HCT116 (cell line): ENCODE measurements at regions not wholly inside any gene's neighbourhood (a gene's known extent, or its start where the extent isn't known, plus 50 kb on each side); places are given as distances from the start of the nearest gene placed in this dataset.

ENCODE experiments used
- ATAC-seq: fragments of 200-7000 bp; cut with Tn5 transposase; 2 replicates; pipeline ENCODE4 v1.9.1; 2020; ENCODE audit warnings: mild to moderate bottlenecking, moderate library complexity
- BruUV-seq: library from RNA; stranded (reverse); fragments of 400-500 nt; replicated peaks from 2 replicates; lab custom pipeline; 2021; lab: Mats Ljungman, UMichigan
- CTCF ChIA-PET: fragments of 300-600 bp; sonication (Branson Sonifier 250); formaldehyde crosslinking; loops from one replicate; lab custom pipeline; 2021; ENCODE audit warnings: antibody characterized with exemption; lab: Charles Lee
- POLR2A ChIA-PET: fragments of 300-600, 350-600 bp; sonication (Branson Sonifier 250); formaldehyde crosslinking; loops from one replicate; lab custom pipeline; 2021; ENCODE audit warnings: antibody characterized with exemption; lab: Charles Lee
- RAD21 ChIA-PET, 2 experiments: fragments of 300-600 bp; sonication (Branson Sonifier 250); formaldehyde crosslinking; loops; one replicate each; lab custom pipeline; 2023; ENCODE audit warnings: low total read pairs in 2 of 2; ENCODE audit not compliant: uncharacterized antibody in 2 of 2, unreplicated experiment in 2 of 2, low non-redundant PET in 1 of 2; lab: Charles Lee
- DNase-seq: peaks from one replicate; pipeline ENCODE4 v3.0.0-alpha.2; 2010; ENCODE audit warnings: low read depth, low spot score
- H2AFZ ChIP-seq: fragments of 200-600 bp; shearing (Covaris generic), sonication (generic); 2 replicates; pipeline ENCODE4 v1.6.1; 2017; ENCODE audit warnings: low read depth, mixed run types, mixed read lengths, antibody characterized with exemption, low read length; ENCODE audit not compliant: poor library complexity, severe bottlenecking
- H3K27ac ChIP-seq: 2 replicates; pipeline ENCODE4 v1.5.1; 2012; ENCODE audit warnings: low read depth, low read length
- H3K27me3 ChIP-seq: fragments of 200-600 bp; sonication (generic); 2 replicates; pipeline ENCODE4 v1.6.1; 2016; ENCODE audit warnings: mixed run types, low read length, mixed read lengths; ENCODE audit not compliant: insufficient read depth
- H3K36me3 ChIP-seq, 2 experiments: fragments of 200-500 bp in 1 of 2; fragments of 200-600 bp in 1 of 2; sonication (Bioruptor generic) in 1 of 2; sonication (generic) in 1 of 2; 2 replicates each; pipeline versions ENCODE4 v1.5.1 to v1.6.1; 2014 to 2016; ENCODE audit warnings: low read length in 2 of 2, inconsistent platforms in 1 of 2, mixed read lengths in 1 of 2, mixed run types in 1 of 2; ENCODE audit not compliant: insufficient read depth in 2 of 2, control insufficient read depth in 1 of 2
- H3K4me1 ChIP-seq, 2 experiments: fragments of 200-600 bp in 1 of 2; sonication (generic) in 1 of 2; 2 replicates each; pipeline versions ENCODE4 v1.5.1 to v1.6.1; 2012 to 2017; ENCODE audit warnings: low read length in 2 of 2, inconsistent platforms in 1 of 2, mild to moderate bottlenecking in 1 of 2, mixed read lengths in 1 of 2, mixed run types in 1 of 2, moderate library complexity in 1 of 2; ENCODE audit not compliant: insufficient read depth in 2 of 2, control insufficient read depth in 1 of 2
- H3K4me2 ChIP-seq: fragments of 200-600 bp; sonication (generic); 2 replicates; pipeline ENCODE4 v1.6.1; 2017; ENCODE audit warnings: mixed run types, low read length, mixed read lengths
- H3K4me3 ChIP-seq, 2 experiments: fragments of 200-600 bp in 1 of 2; sonication (generic) in 1 of 2; replicated peaks in 1 of 2; 2 replicates each; pipeline ENCODE4 v1.5.1; 2011 to 2016; ENCODE audit warnings: low read length in 2 of 2, control low read depth in 1 of 2, low read depth in 1 of 2, mild to moderate bottlenecking in 1 of 2, mixed read lengths in 1 of 2, mixed run types in 1 of 2
- H3K79me2 ChIP-seq: fragments of 200-600 bp; sonication (generic); 2 replicates; pipeline ENCODE4 v1.6.1; 2017; ENCODE audit warnings: mild to moderate bottlenecking, mixed run types, low read length, moderate library complexity, mixed read lengths; ENCODE audit not compliant: insufficient read depth
- H3K9ac ChIP-seq: fragments of 200-600 bp; sonication (generic); 2 replicates; pipeline ENCODE4 v1.6.1; 2016; ENCODE audit warnings: low read length, mixed read lengths
- H3K9me2 ChIP-seq: fragments of 200-600 bp; sonication (generic), shearing (Covaris generic); 2 replicates; pipeline ENCODE4 v1.6.1; 2017; ENCODE audit warnings: mixed run types, mild to moderate bottlenecking, moderate library complexity; ENCODE audit not compliant: insufficient read depth
- H3K9me3 ChIP-seq, 2 experiments: fragments of 200-500 bp in 1 of 2; fragments of 200-600 bp in 1 of 2; sonication (Bioruptor generic) in 1 of 2; sonication (generic) in 1 of 2; 2 replicates each; pipeline ENCODE4 v1.6.1; 2014 to 2017; ENCODE audit warnings: low read length in 2 of 2, mixed read lengths in 2 of 2, inconsistent platforms in 1 of 2, low read depth in 1 of 2, mild to moderate bottlenecking in 1 of 2, mixed run types in 1 of 2, moderate library complexity in 1 of 2; ENCODE audit not compliant: control insufficient read depth in 1 of 2, insufficient read depth in 1 of 2
- H4K20me1 ChIP-seq: fragments of 200-600 bp; sonication (generic), shearing (Covaris generic); 2 replicates; pipeline ENCODE4 v1.6.1; 2017; ENCODE audit warnings: mixed run types, mild to moderate bottlenecking, moderate library complexity; ENCODE audit not compliant: insufficient read depth
- ATF3 ChIP-seq: IDR thresholded peaks from 2 replicates; pipeline ENCODE4 v1.6.1; 2012
- CBX3 ChIP-seq: IDR thresholded peaks from 2 replicates; pipeline ENCODE4 v1.6.1; 2012; ENCODE audit warnings: low read depth
- CEBPB ChIP-seq: IDR thresholded peaks from 2 replicates; pipeline ENCODE4 v1.6.1; 2012; ENCODE audit warnings: low read depth
- CTCF ChIP-seq, 3 experiments: fragments of 200-600 bp in 1 of 3; sonication (generic) in 1 of 3; IDR thresholded peaks in 2 of 3; conservative IDR thresholded peaks in 1 of 3; 2 replicates each; pipeline ENCODE4 v1.5.1; 2012 to 2017; ENCODE audit warnings: low read depth in 2 of 3, low read length in 2 of 3, antibody characterized with exemption in 1 of 3, borderline replicate concordance in 1 of 3, control low read depth in 1 of 3, mild to moderate bottlenecking in 1 of 3, mixed read lengths in 1 of 3, mixed run types in 1 of 3, moderate library complexity in 1 of 3; ENCODE audit not compliant: insufficient read depth in 1 of 3
- EGR1 ChIP-seq: IDR thresholded peaks from 2 replicates; pipeline ENCODE4 v1.6.1; 2012; ENCODE audit warnings: low read depth
- EZH2 ChIP-seq: fragments of 200-600 bp; sonication (generic); IDR thresholded peaks from 2 replicates; pipeline ENCODE4 v1.6.1; 2017; ENCODE audit warnings: antibody characterized with exemption, mixed run types
- EZH2phosphoT487 ChIP-seq: fragments of 200-600 bp; IDR thresholded peaks from 2 replicates; pipeline ENCODE4 v1.6.1; 2018; ENCODE audit warnings: antibody characterized with exemption, borderline replicate concordance
- FOSL1 ChIP-seq: IDR thresholded peaks from 2 replicates; pipeline ENCODE4 v1.6.1; 2012; ENCODE audit warnings: low read depth
- MAX ChIP-seq: IDR thresholded peaks from 2 replicates; pipeline ENCODE4 v1.6.1; 2012
- POLR2A ChIP-seq: IDR thresholded peaks from 2 replicates; pipeline ENCODE4 v1.7.0; 2011; ENCODE audit warnings: borderline replicate concordance; ENCODE audit not compliant: insufficient read depth, insufficient read length; ENCODE audit errors: extremely low read depth
- POLR2AphosphoS5 ChIP-seq: IDR thresholded peaks from 2 replicates; pipeline ENCODE4 v1.6.1; 2011; ENCODE audit warnings: mild to moderate bottlenecking, low read depth, low read length, moderate library complexity
- RAD21 ChIP-seq: IDR thresholded peaks from 2 replicates; pipeline ENCODE4 v1.6.1; 2012; ENCODE audit warnings: low read depth, mild to moderate bottlenecking
- REST ChIP-seq: IDR thresholded peaks from 2 replicates; pipeline ENCODE4 v1.6.1; 2012; ENCODE audit warnings: low read depth
- SIN3A ChIP-seq: IDR thresholded peaks from 2 replicates; pipeline ENCODE4 v1.6.1; 2012; ENCODE audit warnings: low read depth
- SP1 ChIP-seq: IDR thresholded peaks from 2 replicates; pipeline ENCODE4 v1.6.1; 2012; ENCODE audit warnings: low read depth
- SRF ChIP-seq: IDR thresholded peaks from 2 replicates; pipeline ENCODE4 v1.6.1; 2012; ENCODE audit warnings: low read depth
- TCF7L2 ChIP-seq: IDR thresholded peaks from 2 replicates; pipeline ENCODE4 v1.7.0; 2011; ENCODE audit warnings: borderline replicate concordance, inconsistent platforms; ENCODE audit not compliant: insufficient read depth, insufficient read length; ENCODE audit errors: extremely low read depth
- YY1 ChIP-seq: IDR thresholded peaks from 2 replicates; pipeline ENCODE4 v1.6.1; 2011; ENCODE audit warnings: low read length, low read depth, moderate library complexity, mild to moderate bottlenecking; ENCODE audit not compliant: insufficient replicate concordance; ENCODE audit errors: extremely low read depth
- ZBTB33 ChIP-seq: IDR thresholded peaks from 2 replicates; pipeline ENCODE4 v1.6.1; 2011; ENCODE audit warnings: mild to moderate bottlenecking, low read length, moderate library complexity; ENCODE audit not compliant: insufficient replicate concordance; ENCODE audit errors: extremely low read depth
- ZFX ChIP-seq: fragments of 450-650 bp; IDR thresholded peaks from 2 replicates; pipeline ENCODE4 v1.6.1; 2017
- intact Hi-C: fragments of 100-400 bp; cut with micrococcal nuclease; formaldehyde crosslinking; loops from 2 replicates; pipeline ENCODE4 v1.10.0; 2022

- Histone ChIP-seq H2AFZ (no peak overlapping the region), H3K9me3 (no peaks in the 10 kb centered on the region), H3K36me3 (no peaks in the 10 kb centered on the region), H3K79me2 (no peaks in the 10 kb centered on the region), H3K9ac (no peak overlapping the region), H3K4me3 (no peak overlapping the region), H3K27ac (no peak overlapping the region), H3K4me2 (no peak overlapping the region), H3K4me1 (no peaks in the 10 kb centered on the region), H3K9me2 (no peaks in the 10 kb centered on the region), H4K20me1 (no peaks in the 10 kb centered on the region), H3K27me3 (peaks cover 11% of the 10 kb centered on the region)
- ATAC-seq = no peak
- no TSS peak for BruUV-seq
- ChIA-PET CTCF (no interaction called here), RAD21 (no interaction called here), POLR2A (no interaction called here)
- TF ChIP-seq POLR2AphosphoS5 = no peak
- TF ChIP-seq CEBPB = no peak
- no peak for TF ChIP-seq ZFX
- no peak for TF ChIP-seq RAD21
- TF ChIP-seq REST = no peak
- TF ChIP-seq TCF7L2 = no peak
- TF ChIP-seq POLR2A = no peak
- no peak for TF ChIP-seq EZH2phosphoT487
- no peak for TF ChIP-seq YY1
- TF ChIP-seq EGR1 = no peak
- TF ChIP-seq CTCF (IDR thresholded peaks at IDR 0.05 in 2 of 3, conservative IDR thresholded peaks at IDR 0.05 in 1 of 3; ENCODE audit: borderline replicate concordance in 1 of 3, insufficient read depth in 1 of 3, low read depth in 2 of 3, low read length in 2 of 3) = no peak
- TF ChIP-seq FOSL1 = no peak
- no peak for TF ChIP-seq EZH2
- TF ChIP-seq SP1 = no peak
- no peak for TF ChIP-seq MAX
- no peak for TF ChIP-seq CBX3
- no peak for TF ChIP-seq SRF
- no peak for TF ChIP-seq ATF3
- no peak for TF ChIP-seq ZBTB33
- TF ChIP-seq SIN3A = no peak
- intact Hi-C loops = no loop called here
- DNase-seq = no peak
These were observed 205.9 kb downstream of the KCNS3 start for GRCh38 chr2:18084376-18084775.
